ENCODE measurements at regions not wholly inside any gene's neighbourhood (a gene's known extent, or its start where the extent isn't known, plus 50 kb on each side); places are given as distances from the start of the nearest gene placed in this dataset.

- Histone ChIP-seq H2AFZ (ENCODE audit: low read depth, low read length, severe bottlenecking) (no peak overlapping the region), H4K20me1 (ENCODE audit: low read depth, low read length) (no peaks in the 10 kb centered on the region), H3K4me3 (ENCODE audit: insufficient read depth, low read length, poor library complexity, severe bottlenecking) (no peak overlapping the region), H3K27me3 (ENCODE audit: low read length) (no peaks in the 10 kb centered on the region), H3K9ac (ENCODE audit: low read length) (no peak overlapping the region), H3K27ac (ENCODE audit: low read depth, low read length) (no peak overlapping the region), H3K9me3 (ENCODE audit: insufficient read depth, low read length) (no peaks in the 10 kb centered on the region), H3K79me2 (ENCODE audit: insufficient read depth, low read length) (no peaks in the 10 kb centered on the region), H3K36me3 (ENCODE audit: low read length) (no peaks in the 10 kb centered on the region), H3K4me2 (ENCODE audit: low read depth, low read length, poor library complexity, severe bottlenecking) (no peak overlapping the region), H3F3A (ENCODE audit: insufficient read depth) (no peaks in the 10 kb centered on the region), H3K9me2 (replicated peaks; ENCODE audit: insufficient read depth, low read length) (no peaks in the 10 kb centered on the region)
- TF ChIP-seq, protein P1, sequence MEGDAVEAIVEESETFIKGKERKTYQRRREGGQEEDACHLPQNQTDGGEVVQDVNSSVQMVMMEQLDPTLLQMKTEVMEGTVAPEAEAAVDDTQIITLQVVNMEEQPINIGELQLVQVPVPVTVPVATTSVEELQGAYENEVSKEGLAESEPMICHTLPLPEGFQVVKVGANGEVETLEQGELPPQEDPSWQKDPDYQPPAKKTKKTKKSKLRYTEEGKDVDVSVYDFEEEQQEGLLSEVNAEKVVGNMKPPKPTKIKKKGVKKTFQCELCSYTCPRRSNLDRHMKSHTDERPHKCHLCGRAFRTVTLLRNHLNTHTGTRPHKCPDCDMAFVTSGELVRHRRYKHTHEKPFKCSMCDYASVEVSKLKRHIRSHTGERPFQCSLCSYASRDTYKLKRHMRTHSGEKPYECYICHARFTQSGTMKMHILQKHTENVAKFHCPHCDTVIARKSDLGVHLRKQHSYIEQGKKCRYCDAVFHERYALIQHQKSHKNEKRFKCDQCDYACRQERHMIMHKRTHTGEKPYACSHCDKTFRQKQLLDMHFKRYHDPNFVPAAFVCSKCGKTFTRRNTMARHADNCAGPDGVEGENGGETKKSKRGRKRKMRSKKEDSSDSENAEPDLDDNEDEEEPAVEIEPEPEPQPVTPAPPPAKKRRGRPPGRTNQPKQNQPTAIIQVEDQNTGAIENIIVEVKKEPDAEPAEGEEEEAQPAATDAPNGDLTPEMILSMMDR (IDR thresholded peaks at IDR 0.05; ENCODE audit: insufficient read depth, low read length, poor library complexity, severe bottlenecking), result no peak
- TF ChIP-seq EZH2phosphoT487 (conservative IDR thresholded peaks at IDR 0.05; ENCODE audit: low read length), result no peak
Observed at GRCh38 chr13:72536714-72537394, 190.6 kb downstream of the MZT1 start.

DNA sequence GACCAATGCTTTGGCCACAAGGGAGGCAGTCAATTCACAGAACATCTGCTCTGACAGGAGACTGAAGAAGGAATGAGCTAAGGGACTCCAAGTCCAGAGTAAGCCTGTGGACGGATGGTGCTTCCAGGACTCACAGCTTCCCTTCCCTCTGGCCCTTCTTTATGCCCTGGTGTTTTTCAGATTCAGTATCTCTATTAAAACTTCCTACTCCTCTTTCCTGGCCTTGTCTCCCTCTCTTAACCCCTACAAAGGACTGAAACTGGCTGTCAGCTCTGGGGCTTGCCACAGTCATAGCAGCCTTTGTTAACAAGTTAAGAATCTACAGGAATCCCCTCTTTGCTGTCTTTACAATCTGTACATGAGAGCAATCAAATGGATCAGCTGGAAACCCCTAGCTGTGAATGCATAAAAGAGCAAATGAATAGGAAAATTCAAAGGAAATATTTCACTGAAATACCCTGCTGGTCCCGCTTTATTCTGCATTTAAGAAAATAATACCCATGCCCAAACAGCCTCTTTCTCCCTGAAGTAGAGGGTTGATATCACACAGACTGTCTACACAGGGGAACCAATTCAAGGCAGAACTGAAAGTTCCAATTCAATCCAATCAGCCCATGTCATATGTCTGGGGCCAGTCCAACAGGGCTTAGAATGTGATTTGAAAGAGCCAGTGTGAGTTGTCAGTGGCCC lies 192.3 kb downstream of the MZT1 start:
- Histone ChIP-seq H3F3A (ENCODE audit: insufficient read depth) (no peaks in the 10 kb centered on the region), H3K79me2 (ENCODE audit: insufficient read depth, low read length) (no peaks in the 10 kb centered on the region), H3K4me3 (ENCODE audit: insufficient read depth, low read length, poor library complexity, severe bottlenecking) (no peak overlapping the region), H3K9ac (ENCODE audit: low read length) (no peak overlapping the region), H3K4me2 (ENCODE audit: low read depth, low read length, poor library complexity, severe bottlenecking) (no peak overlapping the region), H3K27ac (ENCODE audit: low read depth, low read length) (no peak overlapping the region), H2AFZ (ENCODE audit: low read depth, low read length, severe bottlenecking) (no peak overlapping the region), H3K9me3 (ENCODE audit: insufficient read depth, low read length) (no peaks in the 10 kb centered on the region), H3K27me3 (ENCODE audit: low read length) (no peaks in the 10 kb centered on the region), H4K20me1 (ENCODE audit: low read depth, low read length) (no peaks in the 10 kb centered on the region), H3K9me2 (replicated peaks; ENCODE audit: insufficient read depth, low read length) (no peaks in the 10 kb centered on the region), H3K36me3 (ENCODE audit: low read length) (no peaks in the 10 kb centered on the region)
- no peak for TF ChIP-seq EZH2phosphoT487 (conservative IDR thresholded peaks at IDR 0.05; ENCODE audit: low read length)
- TF ChIP-seq, protein P1 (IDR thresholded peaks at IDR 0.05; ENCODE audit: insufficient read depth, low read length, poor library complexity, severe bottlenecking), result no peak

DNA sequence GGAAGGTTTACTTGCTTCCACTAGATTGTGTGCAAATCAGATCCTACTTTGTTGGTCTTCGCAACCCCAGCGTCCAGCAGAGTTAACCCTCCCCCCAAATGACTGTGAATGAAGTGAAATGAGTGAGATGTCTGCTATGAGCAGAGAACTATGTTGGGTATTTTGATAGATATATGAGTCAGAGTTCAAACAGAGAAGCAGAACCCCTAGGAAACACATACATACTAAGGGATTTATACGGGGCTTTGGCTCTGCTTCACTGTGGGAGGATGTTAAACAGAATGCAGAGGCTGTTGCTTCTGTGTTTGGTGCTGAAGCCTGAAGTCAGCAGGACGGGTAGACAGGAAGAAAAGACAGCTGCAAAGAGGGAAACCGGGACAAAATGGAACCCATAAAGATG lies 197.0 kb downstream of the MZT1 start:
- Histone ChIP-seq H3F3A (ENCODE audit: insufficient read depth) (no peaks in the 10 kb centered on the region), H3K36me3 (ENCODE audit: low read length) (no peaks in the 10 kb centered on the region), H3K27me3 (ENCODE audit: low read length) (no peaks in the 10 kb centered on the region), H3K4me3 (ENCODE audit: insufficient read depth, low read length, poor library complexity, severe bottlenecking) (no peak overlapping the region), H3K9me3 (ENCODE audit: insufficient read depth, low read length) (no peaks in the 10 kb centered on the region), H3K9me2 (replicated peaks; ENCODE audit: insufficient read depth, low read length) (no peaks in the 10 kb centered on the region), H2AFZ (ENCODE audit: low read depth, low read length, severe bottlenecking) (no peak overlapping the region), H3K79me2 (ENCODE audit: insufficient read depth, low read length) (no peaks in the 10 kb centered on the region), H4K20me1 (ENCODE audit: low read depth, low read length) (no peaks in the 10 kb centered on the region), H3K4me2 (ENCODE audit: low read depth, low read length, poor library complexity, severe bottlenecking) (no peak overlapping the region), H3K9ac (ENCODE audit: low read length) (no peak overlapping the region), H3K27ac (ENCODE audit: low read depth, low read length) (no peak overlapping the region)
- TF ChIP-seq, protein P1 (IDR thresholded peaks at IDR 0.05; ENCODE audit: insufficient read depth, low read length, poor library complexity, severe bottlenecking), result no peak
- TF ChIP-seq EZH2phosphoT487 (conservative IDR thresholded peaks at IDR 0.05; ENCODE audit: low read length), result no peak

Data from SU-DHL-6 (cell line).